KMS-11 (cell line): ENCODE measurements at regions not wholly inside any gene's neighbourhood (a gene's known extent, or its start where the extent isn't known, plus 50 kb on each side); places are given as distances from the start of the nearest gene placed in this dataset.

ENCODE experiments used
- H2AFZ ChIP-seq: fragments of 200-600 bp; sonication (generic); 2 replicates; pipeline ENCODE4 v1.6.1; 2016; ENCODE audit warnings: antibody characterized with exemption, mixed run types, low read depth
- H3K27ac ChIP-seq: fragments of 200-600 bp; sonication (generic); 2 replicates; pipeline ENCODE4 v1.6.1; 2016; ENCODE audit warnings: mild to moderate bottlenecking, mixed run types
- H3K27me3 ChIP-seq: fragments of 200-600 bp; sonication (generic); 2 replicates; pipeline ENCODE4 v1.6.1; 2017; ENCODE audit warnings: mild to moderate bottlenecking, low read depth, mixed run types, moderate library complexity; ENCODE audit not compliant: insufficient read depth
- H3K36me3 ChIP-seq: fragments of 200-600 bp; sonication (generic); 2 replicates; pipeline ENCODE4 v1.6.1; 2017; ENCODE audit warnings: mild to moderate bottlenecking, mixed run types; ENCODE audit not compliant: insufficient read depth
- H3K4me1 ChIP-seq: fragments of 200-600 bp; sonication (generic); 2 replicates; pipeline ENCODE4 v1.6.1; 2016; ENCODE audit warnings: mild to moderate bottlenecking, low read depth, mixed run types; ENCODE audit not compliant: poor library complexity, severe bottlenecking
- H3K4me2 ChIP-seq: fragments of 200-600 bp; sonication (generic); 2 replicates; pipeline ENCODE4 v1.7.0; 2016; ENCODE audit warnings: mild to moderate bottlenecking, mixed run types
- H3K4me3 ChIP-seq: fragments of 200-600 bp; sonication (generic); IDR thresholded peaks from 2 replicates; pipeline ENCODE4 v1.6.1; 2017; ENCODE audit warnings: low read depth, low read length, mixed read lengths; ENCODE audit not compliant: insufficient read depth
- H3K79me2 ChIP-seq: fragments of 200-600 bp; sonication (generic); 2 replicates; pipeline ENCODE4 v1.6.1; 2016; ENCODE audit warnings: low read depth, mixed run types; ENCODE audit not compliant: insufficient read depth
- H3K9ac ChIP-seq: fragments of 200-600 bp; sonication (generic); 2 replicates; pipeline ENCODE4 v1.6.1; 2016; ENCODE audit warnings: mild to moderate bottlenecking, mixed run types
- H4K20me1 ChIP-seq: fragments of 200-600 bp; sonication (generic); 2 replicates; pipeline ENCODE4 v1.6.1; 2016; ENCODE audit warnings: mild to moderate bottlenecking, mixed run types; ENCODE audit not compliant: insufficient read depth
- TF ChIP-seq, protein P1 (sequence below): fragments of 200-600 bp; sonication (generic); conservative IDR thresholded peaks from 2 replicates; pipeline ENCODE4 v1.6.1; 2017; ENCODE audit warnings: low read depth, mild to moderate bottlenecking, antibody characterized with exemption, low read length, moderate library complexity, mixed read lengths

DNA sequence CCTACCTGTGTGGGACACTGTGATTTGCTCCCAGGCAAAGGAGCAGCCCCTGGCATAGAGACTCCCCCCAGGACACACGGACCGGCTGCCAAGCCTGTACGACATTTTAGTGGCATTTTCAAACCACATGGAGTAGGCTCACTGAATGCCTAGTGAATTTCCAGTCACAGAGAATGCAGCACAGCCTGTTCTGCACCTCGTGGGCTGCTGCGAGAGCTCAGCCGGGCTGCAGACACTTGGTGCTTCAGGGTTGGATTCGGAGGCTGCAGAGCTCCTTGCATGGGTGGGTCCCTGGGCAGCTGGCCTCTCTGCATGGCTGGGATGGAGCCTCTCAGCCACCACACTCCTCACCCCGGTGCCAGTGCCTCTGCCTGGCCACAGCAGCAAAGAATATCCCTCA is 51.2 kb upstream of the HNF1B start:
- Histone ChIP-seq H3K27ac (no peak overlapping the region), H3K9ac (no peak overlapping the region), H3K4me1 (peaks cover 5% of the 10 kb centered on the region), H4K20me1 (no peaks in the 10 kb centered on the region), H2AFZ (no peak overlapping the region), H3K27me3 (no peaks in the 10 kb centered on the region), H3K4me3 (no peak overlapping the region), H3K36me3 (no peaks in the 10 kb centered on the region), H3K79me2 (no peaks in the 10 kb centered on the region), H3K4me2 (no peak overlapping the region)
- TF ChIP-seq, protein P1, sequence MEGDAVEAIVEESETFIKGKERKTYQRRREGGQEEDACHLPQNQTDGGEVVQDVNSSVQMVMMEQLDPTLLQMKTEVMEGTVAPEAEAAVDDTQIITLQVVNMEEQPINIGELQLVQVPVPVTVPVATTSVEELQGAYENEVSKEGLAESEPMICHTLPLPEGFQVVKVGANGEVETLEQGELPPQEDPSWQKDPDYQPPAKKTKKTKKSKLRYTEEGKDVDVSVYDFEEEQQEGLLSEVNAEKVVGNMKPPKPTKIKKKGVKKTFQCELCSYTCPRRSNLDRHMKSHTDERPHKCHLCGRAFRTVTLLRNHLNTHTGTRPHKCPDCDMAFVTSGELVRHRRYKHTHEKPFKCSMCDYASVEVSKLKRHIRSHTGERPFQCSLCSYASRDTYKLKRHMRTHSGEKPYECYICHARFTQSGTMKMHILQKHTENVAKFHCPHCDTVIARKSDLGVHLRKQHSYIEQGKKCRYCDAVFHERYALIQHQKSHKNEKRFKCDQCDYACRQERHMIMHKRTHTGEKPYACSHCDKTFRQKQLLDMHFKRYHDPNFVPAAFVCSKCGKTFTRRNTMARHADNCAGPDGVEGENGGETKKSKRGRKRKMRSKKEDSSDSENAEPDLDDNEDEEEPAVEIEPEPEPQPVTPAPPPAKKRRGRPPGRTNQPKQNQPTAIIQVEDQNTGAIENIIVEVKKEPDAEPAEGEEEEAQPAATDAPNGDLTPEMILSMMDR, result no peak
